ENCODE measurements at regions not wholly inside any gene's neighbourhood (a gene's known extent, or its start where the extent isn't known, plus 50 kb on each side); places are given as distances from the start of the nearest gene placed in this dataset.
"Not testable (repeated sequence)": the region's sequence is repeated elsewhere in the genome, so short reads cannot be mapped to it uniquely, and the experiment has no call there.

DNA sequence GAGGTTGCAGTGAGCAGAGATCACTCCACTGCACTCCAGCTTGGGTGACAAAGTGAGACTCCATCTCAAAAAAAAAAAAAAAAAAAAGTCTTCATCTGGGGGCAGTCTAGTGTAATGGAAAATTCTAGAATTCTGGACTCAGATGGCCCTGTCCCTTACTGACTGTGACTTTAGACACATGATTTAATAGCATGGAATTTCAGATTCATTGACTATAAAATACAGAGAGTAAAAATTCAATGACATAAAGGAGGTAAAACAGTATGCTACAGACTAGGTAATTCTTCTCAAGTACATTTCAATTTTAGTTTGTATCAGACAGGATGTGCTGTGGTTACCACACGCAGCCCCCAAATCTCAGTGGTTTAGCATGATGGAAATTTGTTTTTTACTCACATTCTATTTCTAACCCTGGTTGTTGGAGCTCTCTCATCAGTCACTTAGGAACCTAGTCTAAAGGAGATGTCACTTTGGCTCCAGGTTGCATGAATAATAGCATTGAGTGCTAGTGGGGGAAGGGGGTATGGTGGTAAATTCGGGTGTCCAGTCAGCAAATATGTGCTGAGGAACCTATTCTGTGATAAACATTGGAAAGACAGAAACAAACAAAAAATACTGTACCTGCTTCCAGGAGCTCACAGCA lies 444.0 kb downstream of the XYLT1 start:
- DNase-seq (ENCODE audit: low read depth, low spot score) = no peak
- H3K27ac ChIP-seq = no peak overlapping the region

DNA sequence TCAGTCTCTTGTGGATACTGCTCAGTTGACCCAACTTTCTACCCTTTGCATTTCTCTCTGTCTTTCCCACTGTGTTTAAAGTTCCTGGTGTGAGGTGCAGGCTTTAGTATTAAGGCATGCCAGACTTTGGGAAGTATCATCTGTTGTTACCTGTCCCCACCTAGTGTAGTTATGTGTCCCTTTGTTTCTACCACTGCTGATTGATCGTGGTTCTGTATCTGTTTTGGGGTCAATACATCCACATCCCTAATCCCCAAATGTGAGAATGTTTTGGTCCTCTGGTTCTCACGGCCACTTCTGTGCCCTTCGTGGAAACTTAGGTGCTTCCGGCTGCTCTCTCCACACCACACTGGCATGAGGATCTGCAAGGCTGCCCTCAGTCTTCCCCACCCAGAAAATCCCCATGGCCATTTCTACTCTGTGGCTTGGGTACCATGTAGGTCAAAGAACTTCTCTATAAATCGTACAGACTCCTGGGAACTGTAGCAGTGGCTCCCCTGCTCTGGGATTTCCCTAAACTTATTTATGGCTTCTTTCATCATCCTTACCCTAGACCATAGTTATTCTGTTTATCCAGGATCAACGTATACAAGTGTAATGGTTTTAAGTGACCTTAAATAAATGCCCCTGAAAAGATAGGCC lies 443.2 kb downstream of the XYLT1 start:
- DNase-seq (ENCODE audit: low read depth, low spot score) = no peak
- H3K27ac ChIP-seq = no peak overlapping the region

- H3K27ac ChIP-seq = no peak overlapping the region
- no peak for DNase-seq (ENCODE audit: low read depth, low spot score)
Measured at GRCh38 chr16:17029602-17030350, 441.0 kb downstream of the XYLT1 start.

GRCh38 chr16:17031484-17032268 lies 439.1 kb downstream of the XYLT1 start:
- H3K27ac ChIP-seq = no peak overlapping the region

GRCh38 chr16:17032332-17032731 lies 438.4 kb downstream of the XYLT1 start:
- no peak for DNase-seq (ENCODE audit: low read depth, low spot score)
- no peak overlapping the region for H3K27ac ChIP-seq

More at GRCh38 chr16:17031484-17032268, 439.1 kb downstream of the XYLT1 start:
- DNase-seq (ENCODE audit: low read depth, low spot score) = no peak

DNA sequence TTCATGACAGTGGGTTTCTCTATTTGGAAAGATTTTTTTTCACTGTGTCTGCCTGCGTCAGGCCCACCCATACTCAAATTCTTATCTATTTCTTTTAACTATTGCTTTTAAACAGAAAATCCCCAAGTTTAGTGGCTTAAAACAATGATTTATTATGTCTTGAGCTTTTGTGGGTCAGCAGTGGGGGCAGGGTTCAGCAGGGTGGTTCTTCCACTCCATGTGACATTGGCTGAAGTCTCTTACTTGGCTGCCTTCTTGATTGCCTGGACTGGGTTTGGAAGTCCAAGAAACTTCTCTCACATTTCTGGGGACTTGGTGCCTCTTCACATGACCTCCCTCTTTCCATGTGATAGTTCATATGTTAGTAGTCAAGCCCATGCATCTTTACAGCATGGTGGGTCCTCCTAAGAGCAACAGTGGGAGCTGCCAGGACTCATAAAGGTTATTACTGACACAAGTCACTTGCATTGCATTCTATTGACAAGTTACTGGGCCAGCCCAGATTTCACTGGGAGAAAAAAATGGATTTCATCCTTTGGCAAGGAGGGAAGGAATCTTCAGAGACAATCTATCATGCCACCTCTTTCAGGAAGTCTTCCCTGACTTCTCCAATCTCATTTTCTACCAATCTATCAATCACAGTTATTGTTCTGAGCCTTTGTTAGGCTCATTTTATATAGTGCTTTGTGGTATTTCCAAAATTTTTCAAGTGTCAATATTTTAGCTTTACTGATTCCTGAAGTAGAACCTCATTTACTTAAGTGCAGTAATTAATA lies 436.1 kb downstream of the XYLT1 start:
- DNase-seq (ENCODE audit: low read depth, low spot score) = no peak
- H3K27ac ChIP-seq = no peak overlapping the region

GRCh38 chr16:17037499-17037898 lies 433.3 kb downstream of the XYLT1 start:
- H3K27ac ChIP-seq = no peak overlapping the region
- no peak for DNase-seq (ENCODE audit: low read depth, low spot score)

DNA sequence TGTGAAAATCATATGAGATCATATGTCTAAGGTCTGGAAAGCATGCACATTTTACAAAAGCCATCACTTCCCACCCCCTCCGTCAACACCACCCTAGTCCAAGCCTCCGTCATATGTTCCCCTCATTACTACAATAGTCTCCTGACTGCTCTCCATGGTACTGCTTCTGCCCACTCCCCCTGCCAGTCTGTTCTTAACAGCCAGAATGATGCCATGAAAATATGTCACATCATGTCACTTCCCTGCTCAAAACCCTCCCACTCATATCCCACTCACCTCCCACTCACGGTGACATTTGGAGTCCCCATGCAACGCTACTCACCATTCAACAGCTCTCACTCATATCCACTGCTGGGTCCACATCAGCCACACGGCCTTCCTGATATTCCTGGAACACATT lies 432.3 kb downstream of the XYLT1 start:
- H3K27ac ChIP-seq = no peak overlapping the region
- DNase-seq (ENCODE audit: low read depth, low spot score) = no peak

- DNase-seq (ENCODE audit: low read depth, low spot score); H3K27ac ChIP-seq: not testable (repeated sequence)
Measured at GRCh38 chr16:17049109-17049508, 421.7 kb downstream of the XYLT1 start.

GRCh38 chr16:17050468-17050867 lies 420.3 kb downstream of the XYLT1 start:
- no peak for DNase-seq (ENCODE audit: low read depth, low spot score)
- no peak overlapping the region for H3K27ac ChIP-seq

Data from epithelial cell of prostate (primary cell).